ENCODE measurements at regions not wholly inside any gene's neighbourhood (a gene's known extent, or its start where the extent isn't known, plus 50 kb on each side); places are given as distances from the start of the nearest gene placed in this dataset.

- TF ChIP-seq CTCF (IDR thresholded peaks at IDR 0.05) (peak; percentile 80 to 93 (median 88)), POLR2A (IDR thresholded peaks at IDR 0.05) (no peak)
- peak; percentile 76 to 92 (median 84) for DNase-seq
- intact Hi-C loops (cut with DNase I), result loop anchor here (2.0 to 10.0 kb wide), 5 partner anchors 242 to 482 kb away; no protein-coding TSS in a partner anchor
- Histone ChIP-seq H3K4me1 (replicated peaks in 1 of 2) (no peaks in the 10 kb centered on the region), H3K36me3 (replicated peaks in 1 of 2) (no peaks in the 10 kb centered on the region), H3K9me3 (replicated peaks in 1 of 3) (no peaks in the 10 kb centered on the region), H3K27ac (no peak overlapping the region), H3K27me3 (no peaks in the 10 kb centered on the region), H3K4me3 (no peak overlapping the region)
- WGBS, 4 donors, result 34 to 45% (median 37%) methylated on average over 7 to 8 of the region's 8 CpGs
Observed at GRCh38 chr11:19553683-19554333, 158.8 kb upstream of the NAV2 start.

- intact Hi-C loops (cut with DNase I), result loop anchor here (2.0 to 10.0 kb wide), 5 partner anchors 240 to 480 kb away; no protein-coding TSS in a partner anchor
- Histone ChIP-seq H3K36me3 (replicated peaks in 1 of 2) (no peaks in the 10 kb centered on the region), H3K27me3 (no peaks in the 10 kb centered on the region), H3K27ac (peak overlapping the region in 1 of 5 donors; percentile 5), H3K4me3 (no peak overlapping the region), H3K9me3 (replicated peaks in 1 of 3) (no peaks in the 10 kb centered on the region), H3K4me1 (replicated peaks in 1 of 2) (no peaks in the 10 kb centered on the region)
- no peak for TF ChIP-seq POLR2A (IDR thresholded peaks at IDR 0.05)
- TF ChIP-seq CTCF (IDR thresholded peaks at IDR 0.05), result no peak
- 57 to 66% (median 60%) methylated on average over 8 of the region's 8 CpGs for WGBS, 4 donors
- DNase-seq, result no peak
Observed at GRCh38 chr11:19552656-19553260, 159.9 kb upstream of the NAV2 start.

- Histone ChIP-seq H3K4me1 (replicated peaks in 1 of 2) (no peaks in the 10 kb centered on the region), H3K4me3 (no peak overlapping the region), H3K36me3 (replicated peaks in 1 of 2) (no peaks in the 10 kb centered on the region), H3K27me3 (no peaks in the 10 kb centered on the region), H3K9me3 (replicated peaks in 1 of 3) (no peaks in the 10 kb centered on the region), H3K27ac (peak overlapping the region in 1 of 5 donors; percentile 5)
- DNase-seq, result no peak
- intact Hi-C loops (cut with DNase I), result loop anchor here (2.0 to 10.0 kb wide), 5 partner anchors 240 to 480 kb away; no protein-coding TSS in a partner anchor
- TF ChIP-seq POLR2A (IDR thresholded peaks at IDR 0.05), result no peak
- WGBS, 4 donors, result 67 to 80% (median 71%) methylated on average over 7 to 8 of the region's 8 CpGs
Observed at GRCh38 chr11:19552161-19552560, 160.5 kb upstream of the NAV2 start.

- TF ChIP-seq CTCF (IDR thresholded peaks at IDR 0.05) (no peak), POLR2A (IDR thresholded peaks at IDR 0.05) (no peak)
- Histone ChIP-seq H3K27me3 (no peaks in the 10 kb centered on the region), H3K27ac (no peak overlapping the region), H3K4me1 (replicated peaks in 1 of 2) (no peaks in the 10 kb centered on the region), H3K9me3 (replicated peaks in 1 of 3) (no peaks in the 10 kb centered on the region), H3K4me3 (no peak overlapping the region), H3K36me3 (replicated peaks in 1 of 2) (no peaks in the 10 kb centered on the region)
- intact Hi-C loops (cut with DNase I), result loop anchor here (5.0 to 10.0 kb wide), 4 partner anchors 239 to 479 kb away; no protein-coding TSS in a partner anchor
- no peak for DNase-seq
- 66 to 77% (median 75%) methylated on average over 4 of the region's 4 CpGs for WGBS, 4 donors
Observed at GRCh38 chr11:19551457-19551856, 161.2 kb upstream of the NAV2 start.

Measured in adrenal gland (tissue), 9 donors.